ENCODE measurements at regions not wholly inside any gene's neighbourhood (a gene's known extent, or its start where the extent isn't known, plus 50 kb on each side); places are given as distances from the start of the nearest gene placed in this dataset.
"Not testable (repeated sequence)": the region's sequence is repeated elsewhere in the genome, so short reads cannot be mapped to it uniquely, and the experiment has no call there.

DNA sequence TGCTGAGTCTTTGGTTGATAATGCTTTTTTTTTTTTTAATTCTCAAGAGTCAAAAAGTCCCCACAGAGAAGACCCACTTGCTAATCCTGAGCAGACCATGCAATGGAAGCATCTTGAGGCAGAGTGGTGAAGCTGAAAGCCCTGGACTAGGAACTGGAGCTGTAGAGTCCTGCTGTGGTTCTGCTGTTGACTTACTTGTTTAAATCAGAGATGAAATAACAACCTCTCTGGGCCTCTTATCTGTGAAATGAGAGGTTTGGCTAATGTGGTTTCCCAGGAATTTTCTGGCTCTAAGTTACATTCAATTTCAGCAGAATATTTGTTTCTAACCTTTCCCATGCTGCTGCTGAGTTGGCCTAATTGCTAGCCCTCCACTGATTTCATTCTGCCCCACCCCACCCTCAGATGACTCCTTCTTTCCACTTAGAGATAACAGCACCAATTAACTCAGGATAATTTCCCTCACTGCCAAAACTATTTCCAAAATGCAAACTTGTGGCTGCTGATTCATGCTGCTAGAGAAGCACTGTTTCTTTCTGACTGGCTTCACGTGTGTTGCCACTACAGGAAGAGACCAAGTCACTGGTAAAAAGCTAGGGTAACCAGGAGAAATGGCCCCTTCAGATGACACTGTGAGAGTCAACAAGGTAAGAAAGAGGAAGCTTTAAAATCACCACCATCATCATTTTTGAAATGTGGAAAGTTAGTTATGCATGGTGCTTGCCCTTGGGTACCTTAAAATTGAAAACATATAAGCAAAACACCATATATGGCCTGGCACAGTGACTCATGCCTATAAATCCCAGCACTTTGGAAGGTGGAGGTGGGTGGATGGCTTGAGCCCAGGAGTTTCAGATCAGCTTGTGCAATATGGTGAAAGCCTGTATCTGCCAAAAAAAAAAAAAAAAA, 326.4 kb downstream of the DCHS2 start:
- no peak for DNase-seq (ENCODE audit: low spot score)
- no peaks in the 10 kb centered on the region for H3K9me3 Mint-ChIP-seq (ENCODE audit: unreplicated experiment)
- no peaks in the 10 kb centered on the region for H3K36me3 Mint-ChIP-seq (ENCODE audit: low read depth, unreplicated experiment)
- H3K27me3 Mint-ChIP-seq (ENCODE audit: unreplicated experiment), result peaks cover 1% of the 10 kb centered on the region
- TF ChIP-seq CTCF (IDR thresholded peaks at IDR 0.05; ENCODE audit: unreplicated experiment), result no peak
- H3K4me1 Mint-ChIP-seq (ENCODE audit: unreplicated experiment), result no peaks in the 10 kb centered on the region
- no peak overlapping the region for H3K27ac Mint-ChIP-seq (ENCODE audit: unreplicated experiment)
- no peak overlapping the region for H3K4me3 Mint-ChIP-seq (ENCODE audit: unreplicated experiment)

DNA sequence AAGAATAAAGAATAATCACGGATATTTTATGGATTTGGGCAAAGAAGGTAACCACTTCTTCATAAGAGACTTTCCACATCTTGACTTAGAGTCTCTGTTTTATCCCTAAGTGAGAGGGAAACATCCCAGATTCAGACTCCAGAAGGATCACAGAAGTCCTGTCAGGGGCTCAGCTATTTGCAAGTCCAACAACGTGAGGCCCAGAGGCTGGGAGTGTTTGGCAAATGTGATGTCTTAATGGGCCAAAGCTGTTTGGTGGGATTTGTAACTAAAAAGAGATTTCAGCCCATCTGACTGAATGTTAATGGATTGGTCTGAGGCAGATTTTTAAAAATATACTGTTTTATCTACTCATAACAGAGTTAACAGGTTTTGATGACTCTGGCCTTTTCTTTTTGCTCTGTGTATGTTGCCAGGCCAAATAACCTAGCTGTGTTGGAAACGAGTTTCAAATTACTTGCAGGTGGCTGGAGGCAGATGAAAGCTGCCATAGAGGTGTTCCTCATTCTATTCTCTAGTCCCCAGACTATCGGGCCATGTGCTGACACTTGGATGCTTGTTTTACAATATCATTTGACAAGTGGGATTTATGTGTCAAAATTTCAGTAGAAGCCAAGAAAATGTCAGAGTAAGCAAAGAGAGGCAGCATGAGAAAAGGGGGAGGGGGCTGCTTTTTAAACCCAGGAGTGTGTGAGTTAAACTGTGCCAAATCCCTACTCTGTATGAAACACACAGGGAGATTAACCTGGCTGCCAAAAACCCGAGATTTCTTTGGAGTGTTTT, 330.9 kb downstream of the DCHS2 start:
- TF ChIP-seq CTCF (IDR thresholded peaks at IDR 0.05; ENCODE audit: unreplicated experiment), result no peak
- no peaks in the 10 kb centered on the region for H3K36me3 Mint-ChIP-seq (ENCODE audit: low read depth, unreplicated experiment)
- DNase-seq (ENCODE audit: low spot score), result no peak
- H3K4me1 Mint-ChIP-seq (ENCODE audit: unreplicated experiment), result no peaks in the 10 kb centered on the region
- H3K27me3 Mint-ChIP-seq (ENCODE audit: unreplicated experiment), result no peaks in the 10 kb centered on the region
- no peaks in the 10 kb centered on the region for H3K9me3 Mint-ChIP-seq (ENCODE audit: unreplicated experiment)
- no peak overlapping the region for H3K4me3 Mint-ChIP-seq (ENCODE audit: unreplicated experiment)
- no peak overlapping the region for H3K27ac Mint-ChIP-seq (ENCODE audit: unreplicated experiment)

- no peak overlapping the region for H3K4me3 Mint-ChIP-seq (ENCODE audit: unreplicated experiment)
- H3K4me1 Mint-ChIP-seq (ENCODE audit: unreplicated experiment), result no peaks in the 10 kb centered on the region
- no peaks in the 10 kb centered on the region for H3K36me3 Mint-ChIP-seq (ENCODE audit: low read depth, unreplicated experiment)
- DNase-seq (ENCODE audit: low spot score), result no peak
- no peaks in the 10 kb centered on the region for H3K27me3 Mint-ChIP-seq (ENCODE audit: unreplicated experiment)
- H3K27ac Mint-ChIP-seq (ENCODE audit: unreplicated experiment), result no peak overlapping the region
- TF ChIP-seq CTCF (IDR thresholded peaks at IDR 0.05; ENCODE audit: unreplicated experiment), result no peak
- H3K9me3 Mint-ChIP-seq (ENCODE audit: unreplicated experiment), result no peaks in the 10 kb centered on the region
Measured at GRCh38 chr4:154158361-154159155, 333.0 kb downstream of the DCHS2 start.

GRCh38 chr4:154152546-154152945, 339.1 kb downstream of the DCHS2 start:
- Mint-ChIP-seq H3K4me1 (ENCODE audit: unreplicated experiment) (no peaks in the 10 kb centered on the region), H3K36me3 (ENCODE audit: low read depth, unreplicated experiment) (no peaks in the 10 kb centered on the region), H3K4me3 (ENCODE audit: unreplicated experiment) (no peak overlapping the region), H3K9me3 (ENCODE audit: unreplicated experiment) (peaks cover 4% of the 10 kb centered on the region), H3K27ac (ENCODE audit: unreplicated experiment) (no peak overlapping the region), H3K27me3 (ENCODE audit: unreplicated experiment) (no peaks in the 10 kb centered on the region)
- DNase-seq (ENCODE audit: low spot score), result no peak
- TF ChIP-seq CTCF (IDR thresholded peaks at IDR 0.05; ENCODE audit: unreplicated experiment), result no peak

DNA sequence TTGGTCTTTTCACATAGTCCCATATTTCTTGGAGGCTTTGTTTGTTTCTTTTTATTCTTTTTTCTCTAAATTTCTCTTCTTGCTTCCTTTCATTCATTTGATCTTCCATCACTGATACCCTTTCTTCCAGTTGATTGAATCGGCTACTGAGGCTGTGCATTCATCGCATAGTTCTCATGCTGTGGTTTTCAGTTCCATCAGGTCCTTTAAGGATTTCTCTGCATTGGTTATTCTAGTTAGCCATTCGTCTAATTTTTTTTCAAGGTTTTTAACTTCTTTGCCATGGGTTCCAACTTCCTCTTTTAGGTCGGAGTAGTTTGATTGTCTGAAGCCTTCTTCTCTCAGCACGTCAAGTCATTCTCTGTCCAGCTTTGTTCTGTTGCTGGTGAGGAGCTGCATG, 342.4 kb downstream of the DCHS2 start:
- not testable (repeated sequence) for DNase-seq (ENCODE audit: low spot score); H3K9me3 Mint-ChIP-seq (ENCODE audit: unreplicated experiment); H3K4me1 Mint-ChIP-seq (ENCODE audit: unreplicated experiment); H3K36me3 Mint-ChIP-seq (ENCODE audit: low read depth, unreplicated experiment); H3K27ac Mint-ChIP-seq (ENCODE audit: unreplicated experiment); H3K4me3 Mint-ChIP-seq (ENCODE audit: unreplicated experiment); H3K27me3 Mint-ChIP-seq (ENCODE audit: unreplicated experiment)
